DMS153 treated with DMSO at 0.1 percent for 48 hours (cell line): ENCODE measurements at regions not wholly inside any gene's neighbourhood (a gene's known extent, or its start where the extent isn't known, plus 50 kb on each side); places are given as distances from the start of the nearest gene placed in this dataset.

ENCODE experiments used
- DNase-seq: peaks from one replicate; lab custom pipeline; 2025; ENCODE audit not compliant: unreplicated experiment; lab: John Stamatoyannopoulos, UW

GRCh38 chr14:76306131-76306530 is 69.8 kb upstream of the ESRRB start:
- DNase-seq: no peak

GRCh38 chr14:76307786-76308780 is 67.9 kb upstream of the ESRRB start:
- no peak for DNase-seq

- DNase-seq: no peak
Observed at GRCh38 chr14:76309572-76310162, 66.3 kb upstream of the ESRRB start.

- no peak for DNase-seq
Observed at GRCh38 chr14:76311079-76311758, 64.7 kb upstream of the ESRRB start.

DNA sequence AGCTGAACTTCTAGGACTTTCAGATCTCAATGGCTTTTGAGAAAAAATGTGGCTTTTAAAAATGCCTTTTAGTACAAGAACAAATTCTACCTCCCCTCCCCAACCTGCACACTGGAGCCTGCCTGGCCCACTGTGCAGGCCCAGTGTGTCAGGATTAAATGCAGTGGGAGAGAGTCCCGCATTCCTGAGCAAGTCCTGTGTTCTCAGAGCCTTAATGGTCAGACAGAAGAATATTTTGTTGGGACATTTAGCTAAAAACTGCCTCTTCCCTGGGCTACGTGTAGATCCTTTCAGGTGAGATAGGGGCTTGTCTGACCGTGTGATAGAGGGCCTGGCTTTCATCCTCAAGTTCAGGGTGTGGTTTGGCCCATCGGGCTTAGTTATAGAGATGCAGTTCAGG is 63.1 kb upstream of the ESRRB start:
- DNase-seq: no peak

DNA sequence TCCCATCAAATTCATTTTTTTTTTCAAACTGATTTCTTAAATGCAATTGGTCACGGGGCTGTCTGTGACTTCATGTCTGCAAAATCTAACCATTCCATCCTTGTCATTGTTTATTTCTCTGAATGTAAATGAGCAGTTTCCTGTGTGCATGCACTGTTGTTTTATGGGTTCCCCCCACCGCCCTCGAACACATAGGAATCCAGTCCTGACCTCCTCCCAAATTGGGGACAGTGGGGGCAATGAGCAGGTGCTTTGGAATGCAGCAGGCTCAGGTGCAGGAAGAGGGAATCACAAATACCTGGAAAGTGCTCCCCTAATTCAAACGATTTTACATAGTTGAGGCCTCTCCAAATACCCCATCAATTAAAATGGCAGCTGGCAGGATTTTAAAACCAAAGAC is 62.6 kb upstream of the ESRRB start:
- DNase-seq: no peak

GRCh38 chr14:76313852-76314251 is 62.1 kb upstream of the ESRRB start:
- no peak for DNase-seq

GRCh38 chr14:76314521-76315034 is 61.4 kb upstream of the ESRRB start:
- no peak for DNase-seq

- DNase-seq: no peak
Observed at GRCh38 chr14:76320486-76320885, 55.5 kb upstream of the ESRRB start.

DNA sequence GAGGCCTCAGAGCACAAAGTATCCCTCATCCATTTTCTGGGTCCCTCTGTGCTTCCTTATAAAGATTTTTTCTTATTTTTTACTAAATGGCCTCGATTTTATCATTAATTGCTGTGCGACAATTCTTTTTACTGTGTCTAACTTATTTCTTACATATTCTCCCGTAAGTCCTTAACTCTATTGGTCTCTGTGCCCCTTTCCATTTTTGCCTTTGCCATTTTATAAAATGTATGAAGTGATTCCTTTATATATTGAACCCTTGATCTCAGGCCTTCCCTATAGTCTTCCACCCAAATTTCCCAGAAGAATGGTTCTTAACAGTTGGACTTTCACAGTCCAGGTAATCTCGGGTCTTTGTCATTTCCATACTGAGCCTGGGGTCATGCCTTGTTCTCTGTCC is 55.0 kb upstream of the ESRRB start:
- DNase-seq: no peak

- DNase-seq: no peak
Observed at GRCh38 chr14:76322594-76323220, 53.2 kb upstream of the ESRRB start.

- DNase-seq: no peak
Observed at GRCh38 chr14:76323331-76324050, 52.4 kb upstream of the ESRRB start.

DNA sequence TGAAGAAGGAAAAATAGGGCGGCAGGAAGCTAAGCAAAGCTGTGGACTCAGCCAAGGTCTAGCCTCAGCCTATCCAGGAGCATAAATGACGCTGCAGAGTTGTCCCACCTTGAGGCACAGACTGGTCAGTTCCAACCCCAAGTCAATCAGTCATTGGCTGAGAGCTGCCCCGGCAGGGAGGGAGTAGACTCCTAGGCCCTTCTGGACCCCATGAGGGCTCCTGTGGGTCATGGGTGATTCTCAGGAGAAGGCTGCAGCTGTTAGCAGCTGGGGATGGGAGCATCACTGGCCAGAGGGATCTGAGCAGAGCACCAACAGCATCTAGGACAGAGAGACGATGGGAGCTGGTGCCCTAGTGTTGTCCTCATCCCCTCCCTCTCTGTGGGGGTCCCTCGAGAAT is 51.8 kb upstream of the ESRRB start:
- no peak for DNase-seq
